HG02981 (cell line): ENCODE measurements at regions not wholly inside any gene's neighbourhood (a gene's known extent, or its start where the extent isn't known, plus 50 kb on each side); places are given as distances from the start of the nearest gene placed in this dataset.

ENCODE experiments used
- ATAC-seq: cut with Tn5 transposase; IDR thresholded peaks from one replicate; pipeline ENCODE4 v1.9.1; 2021; ENCODE audit warnings: mild to moderate bottlenecking, moderate library complexity; ENCODE audit not compliant: unreplicated experiment

DNA sequence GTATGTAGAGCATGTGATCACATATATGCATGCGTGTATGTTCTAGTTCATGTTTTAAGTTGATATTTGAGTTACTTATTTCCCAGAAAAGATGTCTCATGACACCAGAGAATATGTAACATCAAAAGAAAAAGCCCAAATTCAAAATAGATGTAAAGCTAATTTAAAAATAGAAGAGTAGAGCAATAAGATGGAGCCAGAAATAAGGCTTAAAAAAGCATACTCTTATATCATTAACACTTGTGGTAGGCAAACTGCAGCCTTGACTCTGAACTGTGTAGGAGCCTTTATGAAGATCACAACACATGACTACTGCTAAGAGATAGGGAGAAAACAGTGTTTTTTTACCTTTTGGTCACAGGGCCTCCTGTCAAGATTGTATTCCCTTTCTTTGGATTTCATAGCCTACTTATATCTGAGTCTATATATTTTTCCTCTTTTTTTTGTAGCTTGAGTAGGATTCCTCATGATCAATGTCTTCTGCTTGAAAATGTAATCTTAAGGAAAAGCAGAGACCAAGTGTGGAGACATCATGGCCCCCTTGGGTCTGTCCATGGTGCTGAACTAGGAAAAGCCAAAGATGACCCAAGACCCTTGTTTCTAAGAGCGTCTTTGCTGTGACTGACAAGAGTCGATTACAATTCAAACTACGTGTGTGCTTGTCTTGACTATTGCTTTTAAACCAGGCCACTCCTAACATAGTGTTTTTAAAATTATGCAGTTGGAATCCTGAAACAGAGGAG, 390.4 kb downstream of the SHISA9 start:
- ATAC-seq = no peak

DNA sequence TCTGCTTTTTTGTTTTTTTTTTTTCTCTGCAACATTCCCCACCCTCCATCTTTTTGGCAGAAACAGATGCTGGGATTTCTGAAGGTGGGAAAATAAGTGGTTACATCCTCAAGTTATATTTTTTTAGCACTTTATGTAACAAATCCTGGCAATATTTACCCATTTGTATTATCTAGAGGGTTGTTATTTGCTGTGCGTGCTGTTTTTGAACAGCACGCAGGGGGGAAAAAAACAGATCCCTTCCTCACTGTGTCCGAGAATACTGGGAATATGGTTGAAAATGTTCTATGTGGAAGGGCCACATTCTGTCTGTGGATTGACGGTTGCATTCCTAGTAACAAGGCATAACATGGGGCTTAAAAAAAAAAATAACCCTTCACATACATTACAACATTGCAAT, 394.8 kb downstream of the SHISA9 start:
- ATAC-seq = no peak

DNA sequence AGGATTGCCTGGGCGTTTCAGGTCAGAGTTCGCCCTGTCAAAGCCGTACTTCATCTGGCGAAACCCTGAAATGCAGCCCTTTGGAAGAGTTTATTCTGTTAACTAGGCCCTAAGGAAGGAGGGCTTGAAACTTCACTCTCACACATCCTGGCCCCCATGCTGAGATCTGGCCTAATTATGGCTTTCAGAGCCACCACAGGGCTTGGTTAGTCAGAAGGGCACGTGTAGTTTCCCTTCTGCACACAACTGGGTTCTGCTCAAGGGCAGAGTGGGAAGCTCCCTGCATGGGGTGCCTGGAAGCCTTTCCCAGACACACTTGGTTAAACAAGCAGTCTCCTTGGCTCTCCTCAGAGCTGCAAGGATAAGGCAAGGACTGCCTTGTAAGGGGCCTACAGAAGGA, 397.3 kb downstream of the SHISA9 start:
- ATAC-seq = no peak

DNA sequence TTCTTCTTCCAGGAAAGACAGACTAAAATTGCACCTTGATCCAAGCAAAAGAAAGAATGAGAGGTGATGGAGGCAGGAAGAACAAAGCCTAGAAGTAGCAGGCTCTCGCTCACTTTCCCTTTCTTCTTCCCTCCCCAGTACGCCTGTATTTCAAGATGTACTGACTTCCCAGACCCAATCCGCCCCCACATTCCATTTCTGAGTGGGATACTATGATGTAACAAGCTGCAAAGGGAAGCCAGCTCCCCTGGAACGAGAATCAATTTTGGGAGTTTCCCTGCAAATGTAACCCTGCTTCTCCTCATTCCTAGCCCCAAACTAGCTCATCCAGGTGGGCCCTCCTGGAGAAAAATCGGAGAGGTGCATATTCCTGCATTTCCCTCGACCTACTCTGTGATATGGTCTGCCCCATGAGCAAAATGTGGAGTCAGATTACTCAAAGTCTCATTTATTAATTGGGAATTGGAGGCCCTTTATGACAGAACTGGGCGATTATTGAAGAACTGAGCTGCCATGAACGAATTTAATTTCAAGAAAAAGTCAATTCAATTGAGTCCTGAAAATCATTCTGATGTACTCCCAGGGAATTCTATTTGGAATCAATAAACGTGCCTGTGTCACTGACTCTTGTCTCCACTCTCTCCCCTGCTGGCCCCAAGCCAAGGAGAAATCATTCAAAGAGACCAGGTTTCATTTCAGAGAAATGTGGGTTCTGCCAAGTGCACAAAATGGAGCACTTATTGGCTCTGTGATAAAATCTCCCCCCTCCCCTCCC, 398.9 kb downstream of the SHISA9 start:
- ATAC-seq = no peak

DNA sequence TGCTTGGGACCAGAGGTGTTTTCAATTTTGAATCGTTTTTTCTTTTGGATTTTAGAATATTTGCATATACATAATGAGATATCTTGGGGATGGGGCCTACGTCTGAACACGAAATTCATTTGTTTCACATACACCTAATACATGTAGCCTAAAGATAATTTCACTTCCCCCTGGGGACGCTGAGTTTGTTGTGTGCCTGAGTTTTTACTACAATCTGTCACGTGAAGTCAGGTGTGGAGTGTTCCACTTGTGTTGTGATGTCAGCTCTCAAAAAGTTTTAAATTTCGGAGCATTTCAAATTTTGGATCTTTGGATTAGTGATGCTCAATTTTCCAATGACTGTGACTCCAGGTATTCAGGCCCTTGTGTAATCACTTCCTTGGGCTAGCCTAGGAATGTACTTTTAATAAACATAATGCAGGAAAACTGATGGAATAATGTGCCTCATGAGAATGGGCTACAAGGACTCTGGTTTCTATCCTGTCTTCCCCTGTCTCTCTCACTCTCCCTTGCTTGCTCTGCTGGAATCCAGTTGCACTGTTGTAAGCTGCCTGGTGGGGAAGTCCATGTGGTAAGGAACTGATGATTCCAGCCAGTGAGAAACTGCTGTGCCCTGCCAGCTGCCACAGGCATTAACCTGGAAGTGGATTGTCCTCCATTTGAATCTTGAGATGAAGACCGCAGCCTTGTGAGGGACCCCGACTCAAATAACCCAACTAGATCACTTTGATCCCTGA, 403.8 kb downstream of the SHISA9 start:
- ATAC-seq = no peak

DNA sequence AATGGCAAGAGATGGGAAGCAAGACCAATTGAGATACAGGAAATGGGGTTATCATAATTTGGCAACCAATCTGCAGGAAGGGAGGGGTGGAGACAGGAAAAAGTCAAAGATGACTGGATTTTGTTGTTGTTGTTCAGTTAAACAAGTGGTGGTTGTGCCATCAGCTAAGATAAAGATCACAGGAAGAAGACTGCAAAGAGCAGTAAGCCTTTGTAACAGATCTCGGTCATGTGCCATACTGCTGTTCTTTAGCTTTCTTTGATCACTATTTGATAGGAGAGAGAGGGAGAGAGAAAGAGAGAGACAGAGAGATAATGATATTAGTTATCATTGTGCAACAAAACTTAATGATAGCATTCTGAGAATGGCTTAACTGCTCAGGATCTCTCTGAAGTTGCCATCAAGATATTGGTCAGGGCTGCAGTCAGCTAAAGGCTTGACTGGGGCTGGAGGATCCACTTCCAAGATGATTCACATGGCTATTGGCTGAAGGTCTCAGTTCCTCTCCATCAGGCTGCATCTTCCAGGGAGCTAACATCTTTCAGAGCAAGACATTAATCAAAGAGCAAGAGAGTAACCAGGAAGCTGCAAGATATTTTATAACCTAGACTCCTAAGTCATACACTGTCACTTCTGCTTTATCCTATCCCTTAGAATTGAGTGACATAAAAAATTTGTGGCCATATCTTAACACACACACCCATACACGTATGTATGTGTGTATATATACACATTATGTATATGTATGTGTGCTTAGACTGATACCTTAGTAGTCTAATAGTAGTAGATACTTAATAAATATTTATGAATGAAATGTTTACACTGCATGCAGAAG, 405.0 kb downstream of the SHISA9 start:
- ATAC-seq = no peak

DNA sequence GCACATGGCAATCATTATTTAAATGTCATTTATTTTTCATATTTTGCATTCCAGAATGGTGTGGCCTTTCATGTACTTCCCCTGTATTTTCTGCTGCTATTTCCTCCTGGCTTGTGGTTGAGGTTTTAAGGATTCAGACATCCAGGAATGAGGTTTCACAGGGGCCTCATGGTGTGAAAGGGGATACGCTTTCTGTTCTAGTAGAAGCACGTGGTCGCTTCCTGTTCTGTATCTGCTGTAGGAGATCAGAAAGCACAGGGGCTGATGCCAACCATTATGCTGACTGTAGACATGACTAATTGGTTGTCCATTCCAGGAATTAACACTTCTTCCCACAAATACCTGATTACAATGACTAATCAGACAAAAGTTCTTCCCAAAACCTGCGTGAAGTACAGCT, 405.9 kb downstream of the SHISA9 start:
- ATAC-seq = no peak

DNA sequence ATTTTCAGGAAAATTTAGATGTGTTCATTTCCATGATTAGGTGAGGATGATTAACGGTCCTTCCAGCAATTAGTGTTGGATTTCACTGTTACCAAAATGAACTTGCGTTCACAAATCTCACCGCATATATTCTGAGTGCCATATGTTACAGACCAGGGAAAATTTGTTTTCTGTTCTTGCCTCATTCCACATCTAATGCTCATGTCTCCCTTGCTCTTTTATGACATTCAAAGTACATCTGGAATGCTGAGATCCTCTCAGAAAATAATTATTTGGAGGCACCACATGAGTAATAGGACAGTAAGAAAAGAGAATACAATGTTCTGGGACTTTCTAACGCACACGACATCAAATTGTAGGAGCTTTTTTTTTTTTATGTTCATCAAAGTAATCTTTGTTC, 406.5 kb downstream of the SHISA9 start:
- no peak for ATAC-seq

DNA sequence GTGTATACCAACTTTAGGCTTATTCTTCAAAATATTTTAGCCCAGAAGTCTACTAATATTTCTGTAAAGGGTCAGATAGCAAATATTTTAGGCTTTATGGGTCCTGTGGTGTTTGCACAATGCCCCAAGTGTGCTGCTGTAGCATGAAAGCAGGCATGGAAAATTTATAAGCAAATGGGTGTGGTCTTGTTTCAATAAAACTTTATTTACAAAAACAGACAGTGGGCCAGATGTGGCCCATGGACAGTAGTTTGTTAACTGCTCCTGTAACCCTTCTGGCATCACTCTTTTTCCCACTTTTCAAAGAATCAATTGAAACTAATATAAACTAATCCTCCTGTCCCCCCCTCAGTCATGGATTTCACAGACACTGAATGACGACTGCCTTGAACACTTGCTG, 410.7 kb downstream of the SHISA9 start:
- no peak for ATAC-seq

DNA sequence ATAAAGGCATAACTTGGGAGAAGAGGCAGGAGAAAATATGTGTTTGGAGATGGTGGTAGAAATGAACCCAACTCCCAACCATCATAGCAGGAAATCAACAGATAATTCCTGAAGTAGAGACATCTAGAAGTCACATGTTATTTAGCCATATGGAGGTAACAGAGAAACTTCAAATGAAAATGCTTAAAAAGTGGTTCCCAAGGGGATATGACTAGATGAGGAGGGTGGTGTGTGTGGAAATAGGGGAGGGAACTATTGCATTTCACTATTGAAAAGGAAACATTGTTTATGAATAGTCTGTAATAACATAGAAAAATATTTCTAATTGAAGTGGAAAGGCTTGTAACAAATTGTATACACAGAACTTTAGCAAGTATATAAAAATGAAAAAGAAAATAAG, 412.0 kb downstream of the SHISA9 start:
- ATAC-seq = no peak

DNA sequence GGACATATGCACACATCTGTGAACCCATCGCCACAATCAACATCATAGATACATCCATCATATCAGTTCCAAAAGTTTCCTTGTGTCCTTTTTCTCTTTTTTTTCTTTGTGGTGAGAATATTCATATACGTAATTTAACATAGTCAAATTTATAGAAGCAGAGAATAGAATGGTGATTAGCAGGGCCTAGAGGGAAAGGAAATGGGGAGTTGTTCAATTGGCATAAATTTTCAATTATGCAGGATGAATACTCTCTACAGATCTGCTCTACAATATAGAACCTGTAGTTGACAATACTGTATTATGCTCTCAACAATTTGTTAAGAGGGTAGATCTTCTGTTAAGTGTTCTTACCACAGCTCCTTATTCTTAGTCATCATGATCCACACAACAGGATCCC, 413.2 kb downstream of the SHISA9 start:
- no peak for ATAC-seq

DNA sequence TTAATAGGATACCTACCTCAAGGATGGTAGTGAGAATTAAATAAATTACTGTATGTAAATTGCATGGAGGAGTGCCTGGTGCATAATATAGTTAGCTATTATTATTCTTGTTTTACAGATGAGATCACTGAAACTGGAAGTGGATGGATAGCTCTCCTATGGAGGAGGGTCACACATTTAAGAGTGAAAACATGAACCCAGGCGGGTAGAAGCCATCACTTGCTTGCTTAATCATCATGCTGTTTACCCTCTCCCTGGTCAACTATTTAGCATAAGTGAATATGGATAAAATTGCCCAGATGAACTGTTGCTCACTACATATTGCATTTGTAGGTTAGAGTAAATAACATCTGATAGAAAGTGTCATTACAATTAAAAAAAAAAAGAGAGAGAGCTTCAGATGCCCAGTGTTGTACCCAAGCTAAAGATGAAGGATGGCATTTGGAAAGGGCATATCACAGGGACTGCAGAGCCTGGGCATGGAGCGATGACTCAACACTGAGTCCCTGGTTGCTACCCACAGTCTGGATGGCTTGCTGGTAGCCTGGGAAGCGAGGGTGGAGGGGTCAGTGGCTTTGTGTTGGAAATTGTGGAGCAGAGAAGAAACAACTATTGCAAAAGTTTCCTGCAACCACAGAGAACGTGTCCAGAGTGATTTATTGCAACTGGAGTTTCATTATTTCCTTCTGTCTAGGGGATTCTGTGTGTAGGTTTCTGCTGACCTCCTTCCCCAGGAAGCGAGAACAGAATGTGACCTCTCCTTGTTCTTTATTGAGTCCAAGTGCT, 414.4 kb downstream of the SHISA9 start:
- ATAC-seq = no peak

DNA sequence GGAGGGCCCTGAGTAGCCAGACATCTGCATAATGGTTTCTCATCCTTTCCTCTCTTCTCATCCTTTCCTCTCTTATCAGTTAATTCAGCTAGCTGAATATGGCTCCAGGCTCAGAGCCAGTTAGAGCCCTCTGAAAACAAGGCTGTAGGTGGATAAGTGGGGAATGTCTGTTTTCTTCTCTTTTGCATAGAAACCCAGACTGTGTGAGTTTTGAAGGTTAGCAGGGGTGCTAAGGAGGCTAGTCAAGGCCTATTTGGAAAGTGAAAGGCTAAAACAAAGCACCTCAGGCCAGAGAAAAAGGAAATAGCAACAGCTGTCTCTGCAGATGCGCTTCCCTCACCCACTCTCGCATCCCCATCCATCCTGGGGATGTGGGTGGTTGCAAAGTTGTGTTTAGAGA, 420.9 kb downstream of the SHISA9 start:
- ATAC-seq = no peak

DNA sequence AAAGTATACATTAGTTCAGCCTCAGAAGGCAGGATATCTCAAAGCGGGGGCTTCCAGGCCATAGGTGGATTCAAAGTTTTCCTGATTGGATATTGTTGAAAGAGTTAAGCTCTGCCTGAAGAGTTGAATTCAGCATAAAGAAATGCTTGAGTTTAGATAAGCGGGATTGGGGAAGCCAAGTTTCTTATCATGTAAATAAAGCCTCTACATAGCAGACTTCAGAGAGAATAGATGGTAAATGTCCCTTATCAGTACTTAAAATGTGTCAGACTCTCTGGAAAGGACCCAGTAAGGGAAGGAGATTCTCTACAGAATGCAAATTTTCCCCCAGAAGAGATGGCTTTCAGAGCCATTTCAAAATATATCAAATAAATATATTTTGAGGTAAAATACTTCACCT, 423.5 kb downstream of the SHISA9 start:
- no peak for ATAC-seq

DNA sequence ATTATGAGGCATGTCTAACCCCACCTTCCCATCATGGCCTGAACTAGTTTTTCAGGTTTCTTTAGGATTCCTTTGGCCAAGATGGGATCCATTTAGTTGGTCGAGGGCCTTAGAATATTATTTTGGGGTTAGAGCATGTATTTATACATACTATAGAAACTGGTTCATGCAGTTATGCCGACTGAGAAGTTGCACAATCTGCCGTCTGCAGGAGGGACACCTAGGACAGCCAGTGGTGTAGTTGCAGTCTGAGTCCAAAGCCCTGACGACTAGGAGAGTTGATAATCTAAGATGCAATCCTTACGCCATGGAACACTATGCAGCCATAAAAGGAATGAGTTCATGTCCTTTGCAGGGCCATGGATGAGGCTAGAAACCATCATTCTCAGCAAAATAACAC, 424.0 kb downstream of the SHISA9 start:
- ATAC-seq = no peak

DNA sequence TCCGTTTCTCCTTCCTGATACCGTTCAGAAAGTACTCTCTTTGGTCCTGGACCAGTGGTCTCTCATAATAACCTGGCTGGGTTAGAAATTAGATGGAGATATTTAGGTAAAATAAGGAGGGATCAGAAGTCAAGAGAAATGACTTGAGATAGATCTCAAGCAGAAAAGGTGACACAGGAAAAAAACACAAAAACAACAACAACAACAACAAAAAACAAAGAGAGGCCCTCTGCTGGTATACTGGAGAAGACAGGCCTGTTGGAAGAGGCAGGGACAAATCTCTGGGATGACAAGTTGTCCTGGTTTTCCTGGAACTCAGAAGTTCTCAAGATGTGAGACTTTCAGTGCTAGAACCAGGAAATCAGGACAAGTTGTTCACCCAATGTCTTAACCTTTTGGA, 430.5 kb downstream of the SHISA9 start:
- no peak for ATAC-seq

DNA sequence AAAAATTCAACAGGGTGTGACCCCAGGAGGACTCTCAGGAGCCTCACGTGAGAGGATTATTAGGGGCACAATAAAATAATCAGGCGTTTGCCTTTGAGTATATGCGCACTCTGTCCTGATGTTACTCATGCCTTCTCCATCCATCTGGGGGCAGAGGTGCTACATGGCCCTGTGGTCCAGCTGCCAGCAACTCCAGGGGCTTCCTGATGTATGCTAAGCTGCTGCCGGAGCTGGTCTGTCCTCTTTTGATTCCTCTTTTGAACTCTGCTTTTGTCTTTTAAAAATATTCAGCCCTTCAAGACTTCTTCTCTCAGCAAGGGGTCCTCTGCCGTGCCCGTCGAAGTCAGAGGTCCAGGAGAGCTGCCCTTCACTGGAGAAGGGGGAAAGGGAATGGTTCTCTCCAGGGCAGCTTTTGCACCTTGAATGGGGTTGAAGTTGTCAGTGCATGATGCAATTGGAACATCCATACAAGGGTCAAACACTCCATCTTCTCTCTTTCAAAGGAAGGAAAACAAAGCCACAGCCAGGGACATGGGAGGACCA, 431.4 kb downstream of the SHISA9 start:
- ATAC-seq = no peak

DNA sequence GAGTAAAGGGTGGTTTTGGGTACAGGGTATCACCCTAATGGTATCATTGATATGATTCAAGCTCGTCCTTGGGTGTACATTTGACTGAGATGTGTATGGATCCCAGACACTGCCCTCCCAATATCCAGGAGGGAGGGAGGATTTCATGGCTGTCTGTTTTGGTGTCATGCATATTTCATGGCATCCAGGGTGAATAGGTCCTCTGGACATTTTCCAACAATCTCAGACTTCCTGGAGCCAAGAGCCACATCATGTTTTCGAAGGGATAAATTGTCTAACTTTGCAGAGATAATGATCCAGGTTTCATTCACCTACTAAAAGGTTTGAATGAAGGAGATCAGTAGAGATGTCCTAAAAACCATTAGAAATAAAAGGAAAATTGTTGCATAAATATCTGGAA, 431.9 kb downstream of the SHISA9 start:
- no peak for ATAC-seq

DNA sequence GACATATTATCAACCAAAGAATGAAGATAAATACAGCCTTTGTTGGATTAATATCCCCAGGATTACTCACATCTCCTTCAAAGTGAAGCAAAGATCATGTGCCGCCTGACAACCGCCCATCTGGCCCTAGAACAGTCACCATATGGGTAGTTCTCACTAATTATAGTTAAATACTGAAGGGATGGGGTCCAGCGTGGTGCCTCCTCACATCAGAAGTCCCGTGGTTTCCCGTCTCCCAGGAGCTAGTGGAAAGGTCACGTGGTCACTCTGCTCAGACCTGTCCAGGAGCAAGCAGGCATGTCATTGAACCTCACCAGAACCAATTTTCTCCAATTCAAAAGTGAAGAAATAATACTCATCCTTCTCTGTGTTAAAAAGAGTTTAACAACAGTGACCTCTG, 434.5 kb downstream of the SHISA9 start:
- ATAC-seq = no peak

DNA sequence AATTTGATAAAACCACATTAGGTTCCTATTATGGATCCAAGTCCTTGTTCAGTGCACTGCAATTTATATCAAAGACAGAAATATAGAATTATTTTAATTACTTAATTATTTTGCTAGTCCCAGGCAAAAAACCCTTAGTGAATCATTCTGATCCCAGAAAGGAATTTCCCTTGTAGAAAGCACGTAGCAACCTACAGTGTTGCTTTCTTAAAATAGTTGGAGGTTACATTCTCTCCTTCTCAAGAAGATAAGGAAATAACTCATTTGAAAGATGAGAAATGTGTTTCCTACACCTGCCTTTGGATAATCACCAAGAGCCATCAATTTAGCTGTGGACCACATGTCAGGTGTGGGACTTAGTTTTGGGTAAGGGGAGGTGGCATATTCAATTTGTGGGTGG, 434.9 kb downstream of the SHISA9 start:
- ATAC-seq = no peak
